B cell (primary cell): ENCODE measurements at regions not wholly inside any gene's neighbourhood (a gene's known extent, or its start where the extent isn't known, plus 50 kb on each side); places are given as distances from the start of the nearest gene placed in this dataset.

Experiments
- ATAC-seq: fragments of 200-7000 bp; cut with Tn5 transposase; one replicate; pipeline ENCODE4 v1.10.0; 2021; ENCODE audit warnings: low read depth, mild to moderate bottlenecking, moderate number of reproducible peaks, moderate library complexity
- CTCF ChIA-PET: fragments of 350-600 bp; sonication (Branson Sonifier 250); formaldehyde crosslinking; loops from one replicate; lab custom pipeline; 2021; ENCODE audit warnings: antibody characterized with exemption, inconsistent platforms; lab: Charles Lee
- POLR2A ChIA-PET: fragments of 350-600 bp; sonication (Branson Sonifier 250); formaldehyde crosslinking; loops from one replicate; lab custom pipeline; 2021; ENCODE audit warnings: antibody characterized with exemption; lab: Charles Lee
- DNase-seq: peaks from one replicate; pipeline ENCODE4 v3.0.0; 2013
- H2AFZ ChIP-seq: 2 replicates; pipeline ENCODE4 v1.6.1; 2012; ENCODE audit warnings: mild to moderate bottlenecking, low read depth, low read length; ENCODE audit not compliant: insufficient read depth, poor library complexity, severe bottlenecking
- H3K27ac ChIP-seq, 2 donors: 1 replicate in 1 of 2; 2 replicates in 1 of 2; pipeline ENCODE4 v1.5.1; 2012 to 2013; ENCODE audit warnings: low read length in 2 of 2, mild to moderate bottlenecking in 2 of 2, moderate library complexity in 1 of 2
- H3K27me3 ChIP-seq, 4 experiments: fragments of 200-600 bp in 1 of 4; sonication (generic) in 1 of 4; replicated peaks in 1 of 4; 1 replicate in 2 of 4; 2 replicates in 2 of 4; pipeline versions ENCODE4 v1.6.1 to v1.7.0; 2013 to 2016; ENCODE audit warnings: low read length in 3 of 4, mild to moderate bottlenecking in 2 of 4, mixed read lengths in 1 of 4, moderate library complexity in 1 of 4; ENCODE audit not compliant: insufficient read depth in 4 of 4, control insufficient read depth in 3 of 4; ENCODE audit errors: control extremely low read depth in 1 of 4
- H3K36me3 ChIP-seq, 2 experiments: replicated peaks in 1 of 2; 1 replicate in 1 of 2; 2 replicates in 1 of 2; pipeline versions ENCODE4 v1.6.1 to v1.7.1; 2013; ENCODE audit warnings: low read length in 1 of 2; ENCODE audit not compliant: insufficient read depth in 2 of 2, control insufficient read depth in 1 of 2; ENCODE audit errors: control extremely low read depth in 1 of 2, extremely low read depth in 1 of 2
- H3K4me1 ChIP-seq, 2 donors: fragments of 200-600 bp in 1 of 2; sonication (generic) in 1 of 2; 1 replicate in 1 of 2; 2 replicates in 1 of 2; pipeline versions ENCODE4 v1.5.1 to v1.6.1; 2013 to 2017; ENCODE audit warnings: low read length in 2 of 2; ENCODE audit not compliant: control insufficient read depth in 2 of 2, insufficient read depth in 2 of 2
- H3K4me2 ChIP-seq: replicated peaks from 2 replicates; pipeline ENCODE3; 2012; ENCODE audit warnings: mild to moderate bottlenecking, low read depth, low read length; ENCODE audit not compliant: poor library complexity, severe bottlenecking
- H3K4me3 ChIP-seq, 5 experiments: fragments of 200-600 bp in 1 of 5; sonication (generic) in 1 of 5; 1 replicate in 3 of 5; 2 replicates in 2 of 5; pipeline versions ENCODE4 v1.5.1 to v1.7.0; 2011 to 2016; ENCODE audit warnings: low read length in 4 of 5, mild to moderate bottlenecking in 4 of 5, low read depth in 2 of 5, control low read depth in 1 of 5, moderate library complexity in 1 of 5; ENCODE audit not compliant: insufficient read depth in 1 of 5; ENCODE audit errors: control extremely low read depth in 1 of 5, extremely low read depth in 1 of 5
- H3K79me2 ChIP-seq: fragments of 200-600 bp; sonication (generic); one replicate; pipeline ENCODE4 v1.6.0; 2016; ENCODE audit warnings: low read length; ENCODE audit not compliant: control insufficient read depth, insufficient read depth
- H3K9ac ChIP-seq: fragments of 200-600 bp; sonication (generic); 2 replicates; pipeline ENCODE4 v1.6.1; 2017; ENCODE audit warnings: mild to moderate bottlenecking, low read length, moderate library complexity
- H3K9me3 ChIP-seq, 3 donors: one replicate each; pipeline versions ENCODE4 v1.6.1 to v1.7.1; 2013; ENCODE audit warnings: low read length in 2 of 3; ENCODE audit not compliant: control insufficient read depth in 2 of 3, insufficient read depth in 1 of 3; ENCODE audit errors: control extremely low read depth in 1 of 3
- H4K20me1 ChIP-seq: 2 replicates; pipeline ENCODE4 v1.6.0; 2012; ENCODE audit warnings: mild to moderate bottlenecking, low read length; ENCODE audit not compliant: insufficient read depth, control insufficient read depth, poor library complexity, severe bottlenecking
- H3K27ac Mint-ChIP-seq: one replicate; pipeline ENCODE4 v1.8.0; 2021; ENCODE audit warnings: mixed read lengths
- H3K27me3 Mint-ChIP-seq: one replicate; pipeline ENCODE4 v1.8.0; 2021; ENCODE audit warnings: mixed read lengths
- H3K4me1 Mint-ChIP-seq: one replicate; pipeline ENCODE4 v1.8.0; 2021; ENCODE audit warnings: mixed read lengths
- H3K4me3 Mint-ChIP-seq: one replicate; pipeline ENCODE4 v1.8.0; 2021; ENCODE audit warnings: mixed read lengths
- H3K9me3 Mint-ChIP-seq: one replicate; pipeline ENCODE4 v1.8.0; 2022; ENCODE audit warnings: mixed read lengths; ENCODE audit not compliant: insufficient read depth
- CTCF ChIP-seq: fragments of 200-600 bp; IDR thresholded peaks from one replicate; pipeline ENCODE4 v1.8.0; 2022; ENCODE audit warnings: antibody characterized with exemption, mild to moderate bottlenecking
- EZH2 ChIP-seq: IDR thresholded peaks from 2 replicates; pipeline ENCODE4 v1.6.1; 2012; ENCODE audit warnings: borderline replicate concordance, low read depth, mild to moderate bottlenecking, moderate library complexity, low read length; ENCODE audit not compliant: insufficient read depth, poor library complexity, severe bottlenecking
- WGBS: methylation state at CpG from one replicate; pipeline ENCODE4 v1.1.5; 2013; ENCODE audit warnings: missing lambda C conversion rate; ENCODE audit not compliant: insufficient coverage; 5-methylcytosine and 5-hydroxymethylcytosine counted together
- intact Hi-C: fragments of 100-400 bp; cut with micrococcal nuclease; formaldehyde crosslinking; loops from one replicate; pipeline ENCODE4 v1.10.0; 2022

- ChIA-PET POLR2A (no interaction called here), CTCF (no interaction called here)
- H4K20me1 ChIP-seq, result no peaks in the 10 kb centered on the region
- H3K4me2 ChIP-seq, result no peak overlapping the region
- no CpG with 5 or more reads among the region's 1 CpG for WGBS
- no peaks in the 10 kb centered on the region for H3K27me3 ChIP-seq
- ATAC-seq, result no peak
- no peaks in the 10 kb centered on the region for H3K79me2 ChIP-seq
- no peak overlapping the region for H3K4me3 ChIP-seq
- H3K36me3 ChIP-seq, result no peaks in the 10 kb centered on the region
- intact Hi-C loops, result no loop called here
- no peaks in the 10 kb centered on the region for H3K4me1 ChIP-seq
- DNase-seq, result no peak
- no peak overlapping the region for H2AFZ ChIP-seq
- no peaks in the 10 kb centered on the region for H3K9me3 ChIP-seq
- no peak overlapping the region for H3K27ac Mint-ChIP-seq
- no peak overlapping the region for H3K9ac ChIP-seq
- no peaks in the 10 kb centered on the region for H3K9me3 Mint-ChIP-seq
- no peaks in the 10 kb centered on the region for H3K27me3 Mint-ChIP-seq
- H3K4me3 Mint-ChIP-seq, result no peak overlapping the region
- H3K4me1 Mint-ChIP-seq, result no peaks in the 10 kb centered on the region
- TF ChIP-seq CTCF, result no peak
- TF ChIP-seq EZH2, result no peak
- H3K27ac ChIP-seq, result no peak overlapping the region
Measured at GRCh38 chr13:65597839-65598818, 1632.0 kb downstream of the PCDH9 start.

DNA sequence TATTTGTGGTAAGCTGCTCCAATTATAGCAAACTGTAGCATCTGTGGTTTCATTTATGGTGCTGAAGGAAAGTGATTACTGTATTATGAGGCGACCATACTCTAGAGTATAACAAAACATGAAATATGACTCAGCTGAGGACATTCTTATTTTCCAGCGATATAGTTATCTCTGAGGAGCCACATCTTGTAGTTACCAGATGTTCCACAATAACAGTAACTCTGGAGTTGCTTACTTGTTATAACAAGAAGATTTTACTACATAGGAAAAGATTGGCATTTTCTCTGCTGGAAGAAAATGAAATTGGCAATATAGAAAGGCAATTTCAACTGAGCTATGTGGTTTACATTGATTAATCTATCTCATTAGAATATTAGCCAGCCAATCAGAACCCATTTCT lies 1634.2 kb downstream of the PCDH9 start:
- Histone ChIP-seq H4K20me1 (no peaks in the 10 kb centered on the region), H3K27ac (no peak overlapping the region), H3K36me3 (no peaks in the 10 kb centered on the region), H3K4me2 (no peak overlapping the region), H3K79me2 (no peaks in the 10 kb centered on the region), H3K4me1 (no peaks in the 10 kb centered on the region), H3K27me3 (no peaks in the 10 kb centered on the region), H2AFZ (no peak overlapping the region), H3K9me3 (no peaks in the 10 kb centered on the region), H3K9ac (no peak overlapping the region), H3K4me3 (no peak overlapping the region)
- no peak for TF ChIP-seq CTCF
- no peak for TF ChIP-seq EZH2
- H3K4me1 Mint-ChIP-seq, result no peaks in the 10 kb centered on the region
- POLR2A ChIA-PET, result no interaction called here
- no peak for ATAC-seq
- intact Hi-C loops, result no loop called here
- H3K27me3 Mint-ChIP-seq, result no peaks in the 10 kb centered on the region
- WGBS, result no CpG with 5 or more reads among the region's 2 CpGs
- no peaks in the 10 kb centered on the region for H3K9me3 Mint-ChIP-seq
- no peak for DNase-seq
- no peak overlapping the region for H3K4me3 Mint-ChIP-seq
- CTCF ChIA-PET, result no interaction called here
- no peak overlapping the region for H3K27ac Mint-ChIP-seq
